ENCODE measurements at regions not wholly inside any gene's neighbourhood (a gene's known extent, or its start where the extent isn't known, plus 50 kb on each side); places are given as distances from the start of the nearest gene placed in this dataset.

- Histone ChIP-seq H3K4me3 (ENCODE audit: low read length) (no peak overlapping the region), H3K4me1 (ENCODE audit: insufficient read depth, low read length) (peaks cover 7% of the 10 kb centered on the region), H3K27me3 (ENCODE audit: insufficient read depth, low read length) (no peaks in the 10 kb centered on the region), H3K36me3 (ENCODE audit: insufficient read depth, low read length) (no peaks in the 10 kb centered on the region), H3K9me3 (ENCODE audit: low read length) (no peaks in the 10 kb centered on the region), H2AFZ (ENCODE audit: low read depth, low read length) (no peak overlapping the region)
These were observed 595.5 kb upstream of the ID2 start for GRCh38 chr2:8086357-8086756.

GRCh38 chr2:8086796-8087479 lies 594.9 kb upstream of the ID2 start:
- H3K36me3 ChIP-seq (ENCODE audit: insufficient read depth, low read length), result no peaks in the 10 kb centered on the region

GRCh38 chr2:8087480-8087840 lies 594.4 kb upstream of the ID2 start:
- no peak overlapping the region for H3K4me3 ChIP-seq (ENCODE audit: low read length)
- H3K36me3 ChIP-seq (ENCODE audit: insufficient read depth, low read length), result no peaks in the 10 kb centered on the region
- no peaks in the 10 kb centered on the region for H3K9me3 ChIP-seq (ENCODE audit: low read length)
- no peaks in the 10 kb centered on the region for H3K27me3 ChIP-seq (ENCODE audit: insufficient read depth, low read length)
- no peak overlapping the region for H2AFZ ChIP-seq (ENCODE audit: low read depth, low read length)
- H3K4me1 ChIP-seq (ENCODE audit: insufficient read depth, low read length), result peaks cover 8% of the 10 kb centered on the region

More at GRCh38 chr2:8086796-8087479, 594.9 kb upstream of the ID2 start:
- peaks cover 8% of the 10 kb centered on the region for H3K4me1 ChIP-seq (ENCODE audit: insufficient read depth, low read length)
- no peaks in the 10 kb centered on the region for H3K27me3 ChIP-seq (ENCODE audit: insufficient read depth, low read length)
- no peak overlapping the region for H3K4me3 ChIP-seq (ENCODE audit: low read length)
- no peaks in the 10 kb centered on the region for H3K9me3 ChIP-seq (ENCODE audit: low read length)
- no peak overlapping the region for H2AFZ ChIP-seq (ENCODE audit: low read depth, low read length)

GRCh38 chr2:8088810-8089209 lies 593.0 kb upstream of the ID2 start:
- H3K4me1 ChIP-seq (ENCODE audit: insufficient read depth, low read length), result peaks cover 8% of the 10 kb centered on the region
- no peaks in the 10 kb centered on the region for H3K27me3 ChIP-seq (ENCODE audit: insufficient read depth, low read length)
- no peak overlapping the region for H2AFZ ChIP-seq (ENCODE audit: low read depth, low read length)
- no peak overlapping the region for H3K4me3 ChIP-seq (ENCODE audit: low read length)
- no peaks in the 10 kb centered on the region for H3K36me3 ChIP-seq (ENCODE audit: insufficient read depth, low read length)
- no peaks in the 10 kb centered on the region for H3K9me3 ChIP-seq (ENCODE audit: low read length)

GRCh38 chr2:8089596-8089995 lies 592.3 kb upstream of the ID2 start:
- Histone ChIP-seq H3K4me1 (ENCODE audit: insufficient read depth, low read length) (peaks cover 8% of the 10 kb centered on the region), H3K9me3 (ENCODE audit: low read length) (no peaks in the 10 kb centered on the region), H3K27me3 (ENCODE audit: insufficient read depth, low read length) (no peaks in the 10 kb centered on the region), H3K36me3 (ENCODE audit: insufficient read depth, low read length) (no peaks in the 10 kb centered on the region), H2AFZ (ENCODE audit: low read depth, low read length) (no peak overlapping the region), H3K4me3 (ENCODE audit: low read length) (no peak overlapping the region)

- Histone ChIP-seq H3K27me3 (ENCODE audit: insufficient read depth, low read length) (no peaks in the 10 kb centered on the region), H3K4me3 (ENCODE audit: low read length) (no peak overlapping the region), H2AFZ (ENCODE audit: low read depth, low read length) (no peak overlapping the region), H3K4me1 (ENCODE audit: insufficient read depth, low read length) (peaks cover 8% of the 10 kb centered on the region), H3K36me3 (ENCODE audit: insufficient read depth, low read length) (no peaks in the 10 kb centered on the region), H3K9me3 (ENCODE audit: low read length) (no peaks in the 10 kb centered on the region)
These were observed 590.8 kb upstream of the ID2 start for GRCh38 chr2:8090748-8091700.

- H3K27me3 ChIP-seq (ENCODE audit: insufficient read depth, low read length), result no peaks in the 10 kb centered on the region
- H3K4me3 ChIP-seq (ENCODE audit: low read length), result no peak overlapping the region
- no peaks in the 10 kb centered on the region for H3K36me3 ChIP-seq (ENCODE audit: insufficient read depth, low read length)
- H2AFZ ChIP-seq (ENCODE audit: low read depth, low read length), result no peak overlapping the region
- peaks cover 8% of the 10 kb centered on the region for H3K4me1 ChIP-seq (ENCODE audit: insufficient read depth, low read length)
- H3K9me3 ChIP-seq (ENCODE audit: low read length), result no peaks in the 10 kb centered on the region
These were observed 587.3 kb upstream of the ID2 start for GRCh38 chr2:8094526-8094925.

- Histone ChIP-seq H3K4me3 (ENCODE audit: low read length) (no peak overlapping the region), H3K9me3 (ENCODE audit: low read length) (no peaks in the 10 kb centered on the region), H3K4me1 (ENCODE audit: insufficient read depth, low read length) (peaks cover 4% of the 10 kb centered on the region), H3K27me3 (ENCODE audit: insufficient read depth, low read length) (no peaks in the 10 kb centered on the region), H3K36me3 (ENCODE audit: insufficient read depth, low read length) (no peaks in the 10 kb centered on the region), H2AFZ (ENCODE audit: low read depth, low read length) (no peak overlapping the region)
These were observed 585.9 kb upstream of the ID2 start for GRCh38 chr2:8095978-8096377.

GRCh38 chr2:8096484-8096883 lies 585.4 kb upstream of the ID2 start:
- no peaks in the 10 kb centered on the region for H3K27me3 ChIP-seq (ENCODE audit: insufficient read depth, low read length)
- no peaks in the 10 kb centered on the region for H3K4me1 ChIP-seq (ENCODE audit: insufficient read depth, low read length)
- no peak overlapping the region for H3K4me3 ChIP-seq (ENCODE audit: low read length)
- no peaks in the 10 kb centered on the region for H3K9me3 ChIP-seq (ENCODE audit: low read length)
- H2AFZ ChIP-seq (ENCODE audit: low read depth, low read length), result no peak overlapping the region
- no peaks in the 10 kb centered on the region for H3K36me3 ChIP-seq (ENCODE audit: insufficient read depth, low read length)

GRCh38 chr2:8098476-8099266 lies 583.2 kb upstream of the ID2 start:
- H3K4me1 ChIP-seq (ENCODE audit: insufficient read depth, low read length), result no peaks in the 10 kb centered on the region
- H2AFZ ChIP-seq (ENCODE audit: low read depth, low read length), result no peak overlapping the region
- H3K27me3 ChIP-seq (ENCODE audit: insufficient read depth, low read length), result no peaks in the 10 kb centered on the region
- no peaks in the 10 kb centered on the region for H3K9me3 ChIP-seq (ENCODE audit: low read length)
- H3K4me3 ChIP-seq (ENCODE audit: low read length), result no peak overlapping the region
- no peaks in the 10 kb centered on the region for H3K36me3 ChIP-seq (ENCODE audit: insufficient read depth, low read length)

- no peaks in the 10 kb centered on the region for H3K36me3 ChIP-seq (ENCODE audit: insufficient read depth, low read length)
These were observed 582.6 kb upstream of the ID2 start for GRCh38 chr2:8099267-8099582.

GRCh38 chr2:8101614-8102277 lies 580.1 kb upstream of the ID2 start:
- Histone ChIP-seq H3K4me1 (ENCODE audit: insufficient read depth, low read length) (no peaks in the 10 kb centered on the region), H2AFZ (ENCODE audit: low read depth, low read length) (no peak overlapping the region), H3K9me3 (ENCODE audit: low read length) (no peaks in the 10 kb centered on the region), H3K4me3 (ENCODE audit: low read length) (no peak overlapping the region), H3K27me3 (ENCODE audit: insufficient read depth, low read length) (no peaks in the 10 kb centered on the region), H3K36me3 (ENCODE audit: insufficient read depth, low read length) (no peaks in the 10 kb centered on the region)

More at GRCh38 chr2:8099267-8099582, 582.6 kb upstream of the ID2 start:
- no peaks in the 10 kb centered on the region for H3K4me1 ChIP-seq (ENCODE audit: insufficient read depth, low read length)
- no peaks in the 10 kb centered on the region for H3K9me3 ChIP-seq (ENCODE audit: low read length)
- H3K27me3 ChIP-seq (ENCODE audit: insufficient read depth, low read length), result no peaks in the 10 kb centered on the region
- no peak overlapping the region for H2AFZ ChIP-seq (ENCODE audit: low read depth, low read length)
- no peak overlapping the region for H3K4me3 ChIP-seq (ENCODE audit: low read length)

Measured in neuron (in vitro differentiated cells).